Activated B cell treated with CpG ODN at 0.5 μM for 24 hours (primary cell): ENCODE measurements at regions not wholly inside any gene's neighbourhood (a gene's known extent, or its start where the extent isn't known, plus 50 kb on each side); places are given as distances from the start of the nearest gene placed in this dataset.

Experiments
- ATAC-seq: fragments of 200-7000 bp; cut with Tn5 transposase; one replicate; pipeline ENCODE4 v1.10.0; 2021; ENCODE audit warnings: low read depth, mild to moderate bottlenecking, moderate library complexity
- CTCF ChIA-PET: fragments of 350-600 bp; sonication (Branson Sonifier 250); formaldehyde crosslinking; loops from one replicate; lab custom pipeline; 2021; ENCODE audit warnings: antibody characterized with exemption; lab: Charles Lee
- POLR2A ChIA-PET: fragments of 350-600 bp; sonication (Branson Sonifier 250); formaldehyde crosslinking; loops from one replicate; lab custom pipeline; 2021; ENCODE audit warnings: antibody characterized with exemption; lab: Charles Lee
- DNase-seq: peaks from one replicate; pipeline ENCODE4 v3.0.0; 2022
- H3K27ac Mint-ChIP-seq: one replicate; pipeline ENCODE4 v1.8.0; 2020; ENCODE audit warnings: mixed read lengths
- H3K27me3 Mint-ChIP-seq: one replicate; pipeline ENCODE4 v1.8.0; 2021; ENCODE audit warnings: mixed read lengths
- H3K36me3 Mint-ChIP-seq: one replicate; pipeline ENCODE4 v1.8.0; 2021; ENCODE audit warnings: low read depth, mixed read lengths
- H3K4me1 Mint-ChIP-seq: one replicate; pipeline ENCODE4 v1.8.0; 2021; ENCODE audit warnings: mixed read lengths
- H3K4me3 Mint-ChIP-seq: one replicate; pipeline ENCODE4 v1.8.0; 2020; ENCODE audit warnings: mild to moderate bottlenecking, mixed read lengths
- H3K9me3 Mint-ChIP-seq: one replicate; pipeline ENCODE4 v1.8.0; 2020; ENCODE audit warnings: mixed read lengths
- intact Hi-C: fragments of 100-400 bp; cut with micrococcal nuclease; formaldehyde crosslinking; loops from one replicate; pipeline ENCODE4 v1.15.1; 2024
- TF ChIP-seq, protein P1 (sequence below): fragments of 200-600 bp; IDR thresholded peaks from one replicate; pipeline ENCODE4 v1.8.0; 2022; ENCODE audit warnings: antibody characterized with exemption, mild to moderate bottlenecking

DNA sequence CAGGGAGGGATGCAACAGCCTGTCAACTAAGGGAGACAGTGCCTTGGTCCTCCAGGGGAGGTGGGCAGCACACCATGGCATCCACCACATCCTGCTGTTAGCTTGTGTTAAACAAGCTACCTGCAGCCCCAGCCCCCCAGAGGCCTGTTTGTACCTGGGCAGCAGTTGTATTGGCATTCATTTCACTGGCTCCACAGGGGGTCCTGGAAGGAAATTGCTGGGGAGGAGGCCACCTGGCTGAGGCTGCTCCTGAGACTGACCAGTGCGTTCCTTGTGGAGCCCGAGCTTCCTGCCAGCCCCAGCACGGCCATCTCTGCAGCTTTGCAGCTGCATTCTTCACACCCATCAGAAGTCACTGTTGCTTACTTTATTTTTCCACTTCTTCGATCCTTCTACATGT, 479.9 kb downstream of the INSC start:
- CTCF ChIA-PET = no interaction called here
- TF ChIP-seq, protein P1, sequence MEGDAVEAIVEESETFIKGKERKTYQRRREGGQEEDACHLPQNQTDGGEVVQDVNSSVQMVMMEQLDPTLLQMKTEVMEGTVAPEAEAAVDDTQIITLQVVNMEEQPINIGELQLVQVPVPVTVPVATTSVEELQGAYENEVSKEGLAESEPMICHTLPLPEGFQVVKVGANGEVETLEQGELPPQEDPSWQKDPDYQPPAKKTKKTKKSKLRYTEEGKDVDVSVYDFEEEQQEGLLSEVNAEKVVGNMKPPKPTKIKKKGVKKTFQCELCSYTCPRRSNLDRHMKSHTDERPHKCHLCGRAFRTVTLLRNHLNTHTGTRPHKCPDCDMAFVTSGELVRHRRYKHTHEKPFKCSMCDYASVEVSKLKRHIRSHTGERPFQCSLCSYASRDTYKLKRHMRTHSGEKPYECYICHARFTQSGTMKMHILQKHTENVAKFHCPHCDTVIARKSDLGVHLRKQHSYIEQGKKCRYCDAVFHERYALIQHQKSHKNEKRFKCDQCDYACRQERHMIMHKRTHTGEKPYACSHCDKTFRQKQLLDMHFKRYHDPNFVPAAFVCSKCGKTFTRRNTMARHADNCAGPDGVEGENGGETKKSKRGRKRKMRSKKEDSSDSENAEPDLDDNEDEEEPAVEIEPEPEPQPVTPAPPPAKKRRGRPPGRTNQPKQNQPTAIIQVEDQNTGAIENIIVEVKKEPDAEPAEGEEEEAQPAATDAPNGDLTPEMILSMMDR = no peak
- Mint-ChIP-seq H3K4me1 (no peaks in the 10 kb centered on the region), H3K36me3 (no peaks in the 10 kb centered on the region), H3K9me3 (no peaks in the 10 kb centered on the region), H3K27ac (no peak overlapping the region), H3K4me3 (no peak overlapping the region), H3K27me3 (no peaks in the 10 kb centered on the region)
- ATAC-seq = no peak
- no peak for DNase-seq
- POLR2A ChIA-PET = no interaction called here
- intact Hi-C loops = no loop called here

DNA sequence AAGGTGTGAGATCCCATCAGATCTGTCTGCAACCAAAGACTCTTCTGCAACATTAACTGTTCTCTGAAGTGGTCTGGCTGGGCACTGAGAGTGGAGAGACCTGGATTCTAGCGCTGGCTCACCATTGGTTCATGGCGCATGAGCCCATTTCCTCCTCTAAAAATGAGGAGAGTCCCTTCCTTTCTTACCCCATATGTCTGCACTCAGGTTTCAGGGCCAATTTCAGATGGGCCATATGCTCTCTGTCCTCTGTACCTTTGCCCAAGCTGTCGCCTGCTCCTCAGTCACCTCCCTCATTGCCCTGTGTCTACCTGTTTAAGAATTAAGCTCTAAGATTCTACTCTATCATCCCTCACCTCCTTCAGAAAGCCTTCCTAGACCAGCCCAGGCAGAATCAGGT, 484.7 kb downstream of the INSC start:
- no peak overlapping the region for H3K27ac Mint-ChIP-seq
- ChIA-PET POLR2A (no interaction called here), CTCF (no interaction called here)
- no peaks in the 10 kb centered on the region for H3K9me3 Mint-ChIP-seq
- DNase-seq (no peak), ATAC-seq (no peak)
- intact Hi-C loops = no loop called here
- H3K36me3 Mint-ChIP-seq = no peaks in the 10 kb centered on the region
- no peaks in the 10 kb centered on the region for H3K27me3 Mint-ChIP-seq
- no peak overlapping the region for H3K4me3 Mint-ChIP-seq
- TF ChIP-seq, protein P1 = no peak
- no peaks in the 10 kb centered on the region for H3K4me1 Mint-ChIP-seq

DNA sequence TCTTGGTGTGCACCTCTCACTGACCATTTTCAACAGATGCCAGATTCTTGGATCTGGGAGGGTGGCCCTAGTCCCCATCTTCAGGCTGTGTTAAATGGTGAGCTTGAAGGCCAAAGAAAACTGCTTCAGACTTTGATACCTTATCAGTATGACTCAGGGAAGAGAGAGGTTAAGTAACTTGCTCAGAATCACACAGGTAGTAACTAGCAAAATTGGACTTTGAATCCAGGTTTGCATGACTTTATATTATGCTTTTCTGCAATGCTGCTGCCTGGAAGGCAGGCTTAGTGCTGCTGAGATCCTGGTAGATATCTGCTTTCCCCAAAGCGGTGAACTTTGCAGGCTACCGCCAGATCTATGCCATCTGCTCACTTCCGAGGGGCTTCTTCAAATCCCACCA, 487.3 kb downstream of the INSC start:
- DNase-seq = no peak
- ATAC-seq = no peak
- Mint-ChIP-seq H3K27me3 (no peaks in the 10 kb centered on the region), H3K36me3 (no peaks in the 10 kb centered on the region), H3K27ac (no peak overlapping the region), H3K4me1 (no peaks in the 10 kb centered on the region), H3K4me3 (no peak overlapping the region), H3K9me3 (no peaks in the 10 kb centered on the region)
- TF ChIP-seq, protein P1 = no peak
- ChIA-PET CTCF (no interaction called here), POLR2A (no interaction called here)
- intact Hi-C loops = no loop called here

DNA sequence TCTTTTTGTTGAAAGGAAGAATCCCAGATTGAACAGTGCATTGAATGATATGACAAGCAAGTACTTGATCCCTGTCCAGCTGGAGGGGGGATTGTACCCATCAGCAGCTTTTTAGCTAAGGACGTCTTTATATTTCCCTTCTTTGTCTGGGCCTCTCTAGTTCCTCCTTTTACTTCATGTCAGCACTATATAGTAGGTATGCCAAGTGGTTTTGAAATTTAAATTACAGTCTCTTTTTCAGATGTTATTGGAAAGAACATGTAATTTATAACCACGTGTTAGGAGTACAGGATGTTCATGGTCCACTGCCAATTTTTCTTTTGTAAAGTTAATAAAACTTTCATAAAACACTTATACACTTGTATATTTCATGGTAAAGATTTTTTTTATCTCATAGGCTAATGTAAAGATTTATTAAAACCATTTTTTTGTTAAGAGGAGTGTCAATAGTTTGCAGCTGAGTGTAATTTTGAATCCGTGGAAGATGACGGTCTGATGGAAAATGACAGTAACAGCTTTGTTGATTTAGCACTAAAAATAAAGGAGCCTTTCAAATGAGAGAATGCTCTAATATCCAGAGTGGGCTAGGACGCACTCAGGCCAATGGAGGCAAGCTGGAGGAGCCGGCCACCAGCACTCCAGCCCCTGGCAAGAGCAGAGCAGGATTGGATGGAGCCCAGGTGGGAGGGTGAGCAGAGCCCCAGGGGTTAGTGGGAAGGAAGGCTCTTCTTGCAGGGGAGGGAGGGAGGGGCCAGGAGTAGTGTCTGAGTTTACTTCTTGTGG, 488.3 kb downstream of the INSC start:
- Mint-ChIP-seq H3K36me3 (no peaks in the 10 kb centered on the region), H3K4me1 (no peaks in the 10 kb centered on the region), H3K4me3 (no peak overlapping the region), H3K9me3 (no peaks in the 10 kb centered on the region), H3K27ac (no peak overlapping the region), H3K27me3 (no peaks in the 10 kb centered on the region)
- intact Hi-C loops = no loop called here
- no peak for ATAC-seq
- POLR2A ChIA-PET = no interaction called here
- TF ChIP-seq, protein P1 = no peak
- CTCF ChIA-PET = no interaction called here
- no peak for DNase-seq

DNA sequence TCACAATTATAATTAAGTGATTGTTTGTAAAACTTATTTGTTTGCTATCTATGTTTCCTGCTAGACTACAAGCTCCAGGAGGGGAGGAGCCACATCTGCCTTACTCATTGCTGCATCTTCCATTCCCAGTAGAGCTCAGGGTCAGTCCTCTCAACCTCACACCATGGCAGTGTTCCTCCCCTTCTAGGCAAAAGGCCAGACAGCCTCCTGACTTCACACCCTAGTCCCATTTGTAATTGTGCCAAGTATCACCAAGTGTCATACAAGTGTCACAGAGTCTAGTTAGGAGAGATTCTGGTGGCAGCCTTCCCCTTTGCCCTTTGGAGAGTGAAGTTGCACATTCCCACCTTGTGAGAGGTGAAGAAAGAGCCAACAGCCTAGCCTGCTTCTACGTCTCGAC, 490.4 kb downstream of the INSC start:
- Mint-ChIP-seq H3K4me1 (no peaks in the 10 kb centered on the region), H3K27me3 (no peaks in the 10 kb centered on the region), H3K4me3 (no peak overlapping the region), H3K9me3 (no peaks in the 10 kb centered on the region), H3K27ac (no peak overlapping the region), H3K36me3 (no peaks in the 10 kb centered on the region)
- no peak for DNase-seq
- ATAC-seq = no peak
- CTCF ChIA-PET = no interaction called here
- TF ChIP-seq, protein P1 = no peak
- intact Hi-C loops = no loop called here
- POLR2A ChIA-PET = no interaction called here
